HG03439 (cell line): ENCODE measurements at regions not wholly inside any gene's neighbourhood (a gene's known extent, or its start where the extent isn't known, plus 50 kb on each side); places are given as distances from the start of the nearest gene placed in this dataset.

Experiments
- ATAC-seq: cut with Tn5 transposase; IDR thresholded peaks from one replicate; pipeline ENCODE4 v1.9.1; 2021; ENCODE audit warnings: mild to moderate bottlenecking, moderate library complexity; ENCODE audit not compliant: unreplicated experiment

GRCh38 chr10:31587691-31588090, 268.7 kb downstream of the ZEB1 start:
- ATAC-seq, result no peak

GRCh38 chr10:31586723-31587638, 268.0 kb downstream of the ZEB1 start:
- no peak for ATAC-seq

- ATAC-seq, result no peak
Observed at GRCh38 chr10:31584876-31585275, 265.9 kb downstream of the ZEB1 start.

DNA sequence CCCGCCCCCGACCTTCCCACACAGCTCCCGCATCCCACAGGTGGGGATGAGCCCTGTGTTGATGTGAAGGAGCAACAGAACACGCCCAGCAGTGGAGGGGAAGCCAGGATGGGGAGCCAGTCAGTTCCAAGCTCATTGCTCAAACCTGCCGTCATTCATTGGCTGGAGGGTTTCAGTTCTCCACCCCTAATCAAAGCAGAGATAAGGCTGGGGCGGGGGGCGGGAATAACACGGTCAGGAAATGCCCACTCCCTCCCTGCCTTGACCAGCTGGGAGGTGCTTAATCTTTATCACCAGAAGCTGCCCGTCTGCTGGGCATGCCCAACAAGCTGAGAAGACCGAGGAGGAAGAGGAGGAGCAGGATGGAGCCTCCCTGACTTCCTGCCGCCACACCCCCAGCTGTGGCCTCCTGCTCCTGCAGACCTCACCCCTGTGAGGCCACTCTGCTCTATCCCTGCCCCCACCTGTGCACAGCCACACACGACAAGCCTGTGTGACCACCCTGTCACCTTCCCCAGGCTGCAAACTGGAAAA, 265.1 kb downstream of the ZEB1 start:
- no peak for ATAC-seq

DNA sequence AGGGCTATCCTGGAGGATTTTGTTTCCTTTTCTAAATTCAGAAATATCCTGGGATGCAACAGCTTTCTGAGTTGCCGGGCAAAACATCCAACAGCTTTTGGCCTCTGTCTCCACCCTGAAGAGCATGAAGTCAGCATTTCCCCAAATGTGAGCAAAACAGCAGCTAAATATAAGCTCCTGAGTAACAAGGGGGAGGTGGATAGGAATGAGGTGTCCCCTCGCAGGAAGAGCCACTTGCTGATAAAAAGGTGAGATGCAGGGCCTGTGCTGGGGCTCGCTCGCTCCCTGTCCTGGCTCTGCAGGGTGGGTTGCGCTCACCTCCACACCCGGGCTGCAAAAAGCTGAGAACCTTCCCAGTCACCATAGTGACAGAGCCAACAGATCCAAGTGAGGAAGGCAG, 264.3 kb downstream of the ZEB1 start:
- ATAC-seq, result no peak

DNA sequence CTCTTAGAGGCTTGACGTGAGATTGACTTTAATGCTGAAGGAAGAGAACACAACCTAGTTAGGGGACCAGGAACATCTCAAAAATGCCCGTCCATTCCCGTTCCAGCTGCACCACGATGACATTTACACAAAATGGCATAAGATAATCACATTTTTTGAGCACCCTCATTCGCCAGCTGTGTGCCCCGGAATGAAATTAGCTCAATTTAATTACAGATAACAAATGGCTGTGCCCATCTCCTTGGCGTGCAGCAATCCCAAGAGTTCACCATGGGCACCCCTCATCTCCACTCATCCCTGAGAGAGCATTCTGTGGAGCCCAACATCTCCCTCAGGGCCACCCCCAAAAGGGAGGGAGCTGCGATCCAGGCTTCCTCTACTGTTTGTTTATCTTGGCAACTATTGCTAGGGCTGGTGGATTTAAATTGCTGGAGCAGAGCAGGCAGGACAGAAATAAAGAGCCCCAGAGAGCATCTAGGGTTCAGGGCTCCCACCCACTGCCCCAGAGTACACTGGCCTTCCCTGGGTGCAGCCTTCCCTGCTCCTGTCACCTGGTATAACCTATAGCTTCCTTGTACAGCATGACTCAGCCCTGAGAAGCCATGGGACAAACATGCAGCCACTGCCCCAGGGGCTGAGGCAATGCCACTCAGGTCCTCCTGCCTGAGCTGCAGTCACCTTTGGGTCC, 263.5 kb downstream of the ZEB1 start:
- ATAC-seq, result no peak

- peak; percentile 74 for ATAC-seq
Observed at GRCh38 chr10:31581741-31582323, 262.8 kb downstream of the ZEB1 start.

DNA sequence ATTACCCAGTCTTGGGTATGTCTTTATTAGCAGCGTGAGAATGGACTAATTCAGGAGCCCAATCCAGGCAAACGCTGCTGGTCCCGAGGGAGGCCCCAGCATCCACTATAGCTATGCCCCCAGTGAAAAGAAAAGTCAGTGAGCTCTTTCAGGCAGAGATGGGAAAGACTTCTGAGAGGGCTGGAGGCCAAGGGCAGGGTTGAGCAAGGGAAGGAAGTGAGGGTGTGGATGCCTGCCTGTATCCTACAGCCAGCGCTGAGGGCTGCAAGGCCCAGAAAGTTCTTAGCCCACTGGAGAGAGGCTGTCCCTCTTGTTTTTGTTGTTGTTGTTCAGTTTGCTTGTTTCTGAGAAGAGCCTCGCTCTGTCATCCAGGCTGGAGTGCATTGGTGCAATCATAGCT, 261.6 kb downstream of the ZEB1 start:
- no peak for ATAC-seq
